Mesenchymal stem cell (in vitro differentiated cells and primary cell): ENCODE measurements at regions not wholly inside any gene's neighbourhood (a gene's known extent, or its start where the extent isn't known, plus 50 kb on each side); places are given as distances from the start of the nearest gene placed in this dataset.

ENCODE experiments used
- DNase-seq: peaks from one replicate; pipeline ENCODE4 v3.0.0-alpha.2; 2013
- H2AFZ ChIP-seq: one replicate; pipeline ENCODE4 v1.6.1; 2013; ENCODE audit warnings: low read depth, mild to moderate bottlenecking, control low read depth, inconsistent platforms, low read length, moderate library complexity
- H2AK5ac ChIP-seq: 2 replicates; pipeline ENCODE4 v1.6.1; 2013; ENCODE audit warnings: low read length, moderate library complexity, mild to moderate bottlenecking, inconsistent platforms; ENCODE audit not compliant: severe bottlenecking
- H2BK120ac ChIP-seq: one replicate; pipeline ENCODE4 v1.6.1; 2013; ENCODE audit warnings: low read depth, mild to moderate bottlenecking, inconsistent platforms, low read length, moderate library complexity
- H2BK12ac ChIP-seq, 2 experiments: one replicate each; pipeline ENCODE4 v1.6.1; 2013; ENCODE audit warnings: inconsistent platforms in 2 of 2, low read length in 2 of 2, mild to moderate bottlenecking in 2 of 2, moderate library complexity in 2 of 2, control low read depth in 1 of 2
- H2BK15ac ChIP-seq: one replicate; pipeline ENCODE4 v1.6.1; 2013; ENCODE audit warnings: mild to moderate bottlenecking, low read depth, inconsistent platforms; ENCODE audit not compliant: poor library complexity, severe bottlenecking
- H2BK5ac ChIP-seq: 2 replicates; pipeline ENCODE4 v1.6.1; 2013; ENCODE audit warnings: low read depth, mild to moderate bottlenecking, low read length, control low read depth, inconsistent platforms; ENCODE audit not compliant: poor library complexity, severe bottlenecking
- H3K14ac ChIP-seq, 2 experiments: one replicate each; pipeline ENCODE4 v1.6.1; 2013; ENCODE audit warnings: inconsistent platforms in 2 of 2, low read length in 2 of 2, control low read depth in 1 of 2, mild to moderate bottlenecking in 1 of 2, moderate library complexity in 1 of 2
- H3K18ac ChIP-seq, 2 experiments: one replicate each; pipeline ENCODE4 v1.6.1; 2013; ENCODE audit warnings: inconsistent platforms in 2 of 2, low read length in 2 of 2, control low read depth in 1 of 2, low read depth in 1 of 2, mild to moderate bottlenecking in 1 of 2
- H3K23ac ChIP-seq, 2 experiments: one replicate each; pipeline ENCODE4 v1.6.1; 2013; ENCODE audit warnings: inconsistent platforms in 2 of 2, low read length in 2 of 2, mild to moderate bottlenecking in 2 of 2, moderate library complexity in 2 of 2, control low read depth in 1 of 2
- H3K27ac ChIP-seq: 2 replicates; pipeline ENCODE4 v1.5.1; 2013; ENCODE audit warnings: mild to moderate bottlenecking, moderate library complexity, low read length, control low read depth, inconsistent platforms; ENCODE audit not compliant: poor library complexity, severe bottlenecking
- H3K27me3 ChIP-seq, 2 experiments: 2 replicates each; pipeline versions ENCODE4 v1.6.1 to v1.7.0; 2013; ENCODE audit warnings: low read length in 2 of 2, mild to moderate bottlenecking in 2 of 2, moderate library complexity in 2 of 2, control low read depth in 1 of 2, inconsistent platforms in 1 of 2; ENCODE audit not compliant: control insufficient read depth in 1 of 2, insufficient read depth in 1 of 2
- H3K36me3 ChIP-seq, 2 experiments: 2 replicates each; pipeline versions ENCODE4 v1.6.1 to v1.7.0; 2013; ENCODE audit warnings: low read length in 2 of 2, control low read depth in 1 of 2, inconsistent platforms in 1 of 2, low read depth in 1 of 2, mild to moderate bottlenecking in 1 of 2; ENCODE audit not compliant: insufficient read depth in 2 of 2, control insufficient read depth in 1 of 2
- H3K4ac ChIP-seq, 2 experiments: one replicate each; pipeline ENCODE4 v1.6.1; 2013; ENCODE audit warnings: inconsistent platforms in 2 of 2, low read length in 2 of 2, mild to moderate bottlenecking in 2 of 2, moderate library complexity in 2 of 2, control low read depth in 1 of 2, low read depth in 1 of 2
- H3K4me1 ChIP-seq: 2 replicates; pipeline ENCODE4 v1.6.1; 2013; ENCODE audit warnings: low read depth, low read length, control low read depth; ENCODE audit not compliant: control insufficient read depth, insufficient read depth
- H3K4me2 ChIP-seq: 2 replicates; pipeline ENCODE4 v1.6.1; 2013; ENCODE audit warnings: low read length, mild to moderate bottlenecking, inconsistent platforms; ENCODE audit not compliant: poor library complexity, severe bottlenecking
- H3K4me3 ChIP-seq, 2 experiments: 2 replicates each; pipeline versions ENCODE4 v1.5.1 to v1.7.0; 2013; ENCODE audit warnings: low read length in 2 of 2, mild to moderate bottlenecking in 2 of 2, control low read depth in 1 of 2, low read depth in 1 of 2; ENCODE audit not compliant: insufficient read depth in 1 of 2
- H3K79me1 ChIP-seq: replicated peaks from 2 replicates; pipeline ENCODE4 v1.6.1; 2013; ENCODE audit warnings: mild to moderate bottlenecking, control low read depth, low read length, inconsistent platforms; ENCODE audit not compliant: poor library complexity, severe bottlenecking
- H3K9ac ChIP-seq: 2 replicates; pipeline ENCODE4 v1.7.0; 2013; ENCODE audit warnings: mild to moderate bottlenecking, low read length, moderate library complexity
- H3K9me3 ChIP-seq: 2 replicates; pipeline ENCODE4 v1.7.0; 2013; ENCODE audit warnings: mild to moderate bottlenecking, low read length; ENCODE audit not compliant: control insufficient read depth
- H4K8ac ChIP-seq: one replicate; pipeline ENCODE4 v1.6.1; 2013; ENCODE audit warnings: inconsistent platforms, mild to moderate bottlenecking, low read length, moderate library complexity
- H4K91ac ChIP-seq: one replicate; pipeline ENCODE4 v1.6.1; 2013; ENCODE audit warnings: mild to moderate bottlenecking, low read length, inconsistent platforms
- WGBS: methylation state at CpG from one replicate; pipeline ENCODE4 v1.1.7; 2013; ENCODE audit warnings: mixed read lengths; 5-methylcytosine and 5-hydroxymethylcytosine counted together

DNA sequence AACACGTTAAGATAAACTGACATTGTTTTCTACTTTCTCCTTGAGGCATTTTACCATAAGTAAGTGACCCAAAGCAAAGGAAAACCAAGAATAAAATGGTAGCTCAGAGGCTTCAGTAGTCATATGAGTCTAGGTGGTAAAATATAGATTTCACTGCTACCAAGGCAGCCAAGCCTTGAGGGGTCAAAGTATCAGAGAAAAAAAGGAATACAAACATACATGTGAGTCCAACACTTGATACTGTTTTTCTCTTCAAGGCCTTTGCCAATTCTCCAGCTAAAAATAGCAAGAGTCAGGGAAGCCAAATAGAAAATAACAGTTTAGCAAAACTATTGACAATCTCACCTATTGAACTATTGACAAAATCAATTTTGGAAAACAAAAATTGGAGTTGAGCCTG lies 925.9 kb downstream of the BCL11A start:
- Histone ChIP-seq H4K8ac (no peak overlapping the region), H3K18ac (no peak overlapping the region), H3K36me3 (no peaks in the 10 kb centered on the region), H2AFZ (no peak overlapping the region), H2AK5ac (no peak overlapping the region), H4K91ac (no peak overlapping the region), H3K4me1 (no peaks in the 10 kb centered on the region), H3K4me3 (no peak overlapping the region), H3K9ac (no peak overlapping the region), H2BK5ac (no peak overlapping the region), H3K14ac (no peak overlapping the region), H2BK12ac (no peak overlapping the region), H3K27ac (no peak overlapping the region), H2BK15ac (no peak overlapping the region), H2BK120ac (no peak overlapping the region), H3K23ac (no peak overlapping the region), H3K27me3 (no peaks in the 10 kb centered on the region), H3K9me3 (peaks cover 4% of the 10 kb centered on the region), H3K79me1 (no peaks in the 10 kb centered on the region), H3K4me2 (no peak overlapping the region), H3K4ac (no peak overlapping the region)
- no peak for DNase-seq
- WGBS, result no CpG with 5 or more reads among the region's 1 CpG

- Histone ChIP-seq H3K4me3 (no peak overlapping the region), H2BK120ac (no peak overlapping the region), H3K4me2 (no peak overlapping the region), H3K9ac (no peak overlapping the region), H2BK5ac (no peak overlapping the region), H3K23ac (no peak overlapping the region), H3K14ac (no peak overlapping the region), H2AFZ (no peak overlapping the region), H3K4ac (no peak overlapping the region), H4K8ac (no peak overlapping the region), H3K27me3 (no peaks in the 10 kb centered on the region), H4K91ac (no peak overlapping the region), H2BK12ac (no peak overlapping the region), H3K4me1 (no peaks in the 10 kb centered on the region), H3K36me3 (no peaks in the 10 kb centered on the region), H3K27ac (no peak overlapping the region), H2BK15ac (no peak overlapping the region), H3K79me1 (no peaks in the 10 kb centered on the region), H3K18ac (no peak overlapping the region), H2AK5ac (no peak overlapping the region), H3K9me3 (peaks cover 5% of the 10 kb centered on the region)
- no peak for DNase-seq
Observed at GRCh38 chr2:59622599-59623308, 930.7 kb downstream of the BCL11A start.

DNA sequence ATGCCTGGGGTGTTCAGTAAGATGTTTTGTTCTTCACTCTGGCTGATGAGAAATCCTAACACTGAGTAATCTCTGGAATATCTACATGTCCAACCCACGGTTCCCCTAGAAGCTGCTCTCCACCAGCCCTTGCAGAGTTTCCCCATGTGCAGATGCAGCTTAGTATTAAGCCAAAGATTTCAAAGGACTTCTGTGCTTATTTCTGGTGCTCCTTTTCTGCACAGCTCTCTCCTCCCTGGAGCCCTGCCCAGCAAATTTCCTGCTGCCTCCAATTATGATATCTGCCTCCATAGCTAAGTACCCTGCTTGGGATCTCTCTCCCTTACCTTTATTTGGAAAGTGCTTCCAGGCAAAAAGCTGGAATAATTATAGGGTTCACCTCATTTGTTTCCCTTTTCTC lies 949.3 kb downstream of the BCL11A start:
- Histone ChIP-seq H2BK12ac (no peak overlapping the region), H2AFZ (no peak overlapping the region), H3K18ac (no peak overlapping the region), H3K4me3 (no peak overlapping the region), H2BK5ac (no peak overlapping the region), H3K4ac (no peak overlapping the region), H4K8ac (no peak overlapping the region), H3K27me3 (no peaks in the 10 kb centered on the region), H3K27ac (no peak overlapping the region), H3K36me3 (no peaks in the 10 kb centered on the region), H4K91ac (no peak overlapping the region), H3K4me2 (no peak overlapping the region), H3K79me1 (no peaks in the 10 kb centered on the region), H3K9me3 (peaks cover 9% of the 10 kb centered on the region), H3K23ac (no peak overlapping the region), H3K14ac (no peak overlapping the region), H2AK5ac (no peak overlapping the region), H3K4me1 (no peaks in the 10 kb centered on the region), H3K9ac (no peak overlapping the region), H2BK120ac (no peak overlapping the region), H2BK15ac (no peak overlapping the region)
- WGBS, result 56% methylated on average over 1 of the region's 1 CpG
- DNase-seq, result no peak

DNA sequence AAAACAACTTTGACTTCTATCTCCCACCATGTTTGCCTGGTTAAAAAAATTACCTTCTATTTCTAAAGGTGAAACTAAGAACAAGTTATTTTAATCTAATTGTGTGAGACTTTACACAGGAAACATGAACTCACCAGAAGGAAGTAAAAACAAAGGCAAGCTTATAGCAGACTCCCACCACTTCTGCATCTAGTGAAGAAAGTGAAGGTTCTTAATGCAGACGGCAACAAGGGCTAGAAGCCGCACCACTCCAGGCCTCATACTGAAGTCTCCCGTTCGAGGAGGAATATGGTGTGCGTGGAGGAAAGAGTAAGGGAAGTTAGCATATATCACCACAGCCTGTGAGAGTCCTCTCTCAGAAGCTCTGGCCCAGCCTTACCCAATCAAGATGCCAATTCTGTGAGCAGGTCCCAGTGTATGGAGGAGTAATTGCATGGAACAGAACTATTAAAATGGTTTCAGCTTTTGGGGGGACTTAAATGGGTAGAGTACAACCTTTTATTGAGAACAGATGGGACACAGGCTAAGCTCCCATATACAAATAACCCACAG lies 958.7 kb downstream of the BCL11A start:
- H2BK120ac ChIP-seq, result no peak overlapping the region
- H3K4me2 ChIP-seq, result no peak overlapping the region
- no peak overlapping the region for H3K4me3 ChIP-seq
- no peaks in the 10 kb centered on the region for H3K9me3 ChIP-seq
- no peak for DNase-seq
- H2BK5ac ChIP-seq, result no peak overlapping the region
- H3K18ac ChIP-seq, result no peak overlapping the region
- no peak overlapping the region for H3K23ac ChIP-seq
- no peak overlapping the region for H3K27ac ChIP-seq
- no peak overlapping the region for H3K4ac ChIP-seq
- no peak overlapping the region for H2BK12ac ChIP-seq
- H3K4me1 ChIP-seq, result no peaks in the 10 kb centered on the region
- H3K36me3 ChIP-seq, result no peaks in the 10 kb centered on the region
- H2AFZ ChIP-seq, result no peak overlapping the region
- H2BK15ac ChIP-seq, result no peak overlapping the region
- no peak overlapping the region for H3K9ac ChIP-seq
- no peaks in the 10 kb centered on the region for H3K79me1 ChIP-seq
- 100% methylated on average over 2 of the region's 5 CpGs for WGBS
- no peak overlapping the region for H3K14ac ChIP-seq
- H4K91ac ChIP-seq, result no peak overlapping the region
- no peak overlapping the region for H4K8ac ChIP-seq
- H3K27me3 ChIP-seq, result no peaks in the 10 kb centered on the region
- no peak overlapping the region for H2AK5ac ChIP-seq
